ENCODE measurements at regions not wholly inside any gene's neighbourhood (a gene's known extent, or its start where the extent isn't known, plus 50 kb on each side); places are given as distances from the start of the nearest gene placed in this dataset.

- no peak for DNase-seq
- peaks cover 3 to 6% of the 10 kb centered on the region in 2 donors for H3K9me3 Mint-ChIP-seq
These were observed 112.6 kb upstream of the PPARGC1A start for GRCh38 chr4:24002330-24002966.

GRCh38 chr4:24001486-24002329 lies 111.9 kb upstream of the PPARGC1A start:
- Mint-ChIP-seq H3K36me3 (ENCODE audit: insufficient read depth in 2 of 2) (peaks cover 0 to 2% of the 10 kb centered on the region in 2 donors), H3K4me1 (ENCODE audit: low read depth) (no peaks in the 10 kb centered on the region), H3K4me3 (no peak overlapping the region), H3K27ac (no peak overlapping the region), H3K9me3 (peaks cover 3 to 6% of the 10 kb centered on the region in 2 donors), H3K27me3 (ENCODE audit: low read depth) (no peaks in the 10 kb centered on the region)
- ATAC-seq (replicated peaks in 1 of 2) (no peak), DNase-seq (no peak)

More at GRCh38 chr4:24002330-24002966, 112.6 kb upstream of the PPARGC1A start:
- no peaks in the 10 kb centered on the region for H3K4me1 Mint-ChIP-seq (ENCODE audit: low read depth)
- no peak overlapping the region for H3K27ac Mint-ChIP-seq
- H3K36me3 Mint-ChIP-seq (ENCODE audit: insufficient read depth in 2 of 2) = peaks cover 0 to 2% of the 10 kb centered on the region in 2 donors
- H3K27me3 Mint-ChIP-seq (ENCODE audit: low read depth) = no peaks in the 10 kb centered on the region
- no peak overlapping the region for H3K4me3 Mint-ChIP-seq
- ATAC-seq (replicated peaks in 1 of 2) = no peak

DNA sequence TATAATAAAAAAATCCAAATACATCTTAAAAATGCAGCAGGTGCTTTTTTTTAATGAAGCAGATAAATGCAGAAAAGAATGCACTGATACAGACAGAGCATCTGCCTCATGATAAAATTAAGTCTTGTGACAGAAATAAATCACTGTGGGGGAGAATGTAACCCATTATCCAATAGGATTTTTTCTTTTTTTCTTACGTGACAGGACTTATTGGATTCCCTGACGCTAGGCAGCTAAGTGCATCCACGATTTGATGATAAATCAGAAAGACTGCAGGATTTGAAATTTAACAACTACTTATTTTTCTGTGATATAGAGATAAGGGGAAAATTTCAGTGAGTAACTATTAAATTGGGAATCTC lies 110.6 kb upstream of the PPARGC1A start:
- Mint-ChIP-seq H3K36me3 (ENCODE audit: insufficient read depth in 2 of 2) (peaks cover 0 to 2% of the 10 kb centered on the region in 2 donors), H3K4me3 (no peak overlapping the region), H3K4me1 (ENCODE audit: low read depth) (no peaks in the 10 kb centered on the region), H3K27ac (no peak overlapping the region), H3K9me3 (peaks cover 1 to 3% of the 10 kb centered on the region in 2 donors), H3K27me3 (ENCODE audit: low read depth) (no peaks in the 10 kb centered on the region)
- ATAC-seq (replicated peaks in 1 of 2) = no peak
- DNase-seq = no peak

- peaks cover 0 to 2% of the 10 kb centered on the region in 2 donors for H3K36me3 Mint-ChIP-seq (ENCODE audit: insufficient read depth in 2 of 2)
These were observed 110.0 kb upstream of the PPARGC1A start for GRCh38 chr4:23999714-24000469.

DNA sequence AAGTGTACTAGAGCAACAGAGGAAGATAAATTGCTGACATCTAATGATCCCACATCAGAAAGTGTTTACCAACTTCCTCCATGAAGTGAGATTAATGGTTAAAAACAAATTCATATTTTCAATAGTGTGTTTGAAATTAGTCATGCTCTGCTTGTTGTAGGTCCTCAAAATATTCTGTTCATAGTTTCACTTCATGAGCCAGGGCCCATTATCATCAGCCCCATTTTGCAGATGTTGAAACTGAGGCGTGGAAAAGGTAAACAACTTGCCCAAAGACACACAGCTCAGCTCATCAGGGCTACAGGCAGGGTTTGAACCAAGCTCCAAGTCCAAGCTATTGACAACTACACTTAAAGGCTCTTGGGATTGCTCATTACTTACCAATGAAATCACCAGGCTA lies 103.5 kb upstream of the PPARGC1A start:
- no peak overlapping the region for H3K27ac Mint-ChIP-seq
- no peaks in the 10 kb centered on the region for H3K4me1 Mint-ChIP-seq (ENCODE audit: low read depth)
- ATAC-seq (replicated peaks in 1 of 2) = no peak
- DNase-seq = no peak
- no peaks in the 10 kb centered on the region for H3K27me3 Mint-ChIP-seq (ENCODE audit: low read depth)
- no peak overlapping the region for H3K4me3 Mint-ChIP-seq
- H3K9me3 Mint-ChIP-seq = no peaks in the 10 kb centered on the region
- H3K36me3 Mint-ChIP-seq (ENCODE audit: insufficient read depth in 2 of 2) = no peaks in the 10 kb centered on the region

More at GRCh38 chr4:23999714-24000469, 110.0 kb upstream of the PPARGC1A start:
- H3K4me1 Mint-ChIP-seq (ENCODE audit: low read depth) = no peaks in the 10 kb centered on the region
- H3K4me3 Mint-ChIP-seq = no peak overlapping the region
- DNase-seq (no peak), ATAC-seq (replicated peaks in 1 of 2) (no peak)
- H3K9me3 Mint-ChIP-seq = peaks cover 0 to 3% of the 10 kb centered on the region in 2 donors
- no peaks in the 10 kb centered on the region for H3K27me3 Mint-ChIP-seq (ENCODE audit: low read depth)
- no peak overlapping the region for H3K27ac Mint-ChIP-seq

- no peaks in the 10 kb centered on the region for H3K36me3 Mint-ChIP-seq (ENCODE audit: insufficient read depth in 2 of 2)
- no peak overlapping the region for H3K27ac Mint-ChIP-seq
- H3K4me3 Mint-ChIP-seq = no peak overlapping the region
- DNase-seq (no peak), ATAC-seq (replicated peaks in 1 of 2) (no peak)
- H3K9me3 Mint-ChIP-seq = no peaks in the 10 kb centered on the region
- no peaks in the 10 kb centered on the region for H3K27me3 Mint-ChIP-seq (ENCODE audit: low read depth)
- no peaks in the 10 kb centered on the region for H3K4me1 Mint-ChIP-seq (ENCODE audit: low read depth)
These were observed 101.6 kb upstream of the PPARGC1A start for GRCh38 chr4:23991444-23991843.

- H3K27ac Mint-ChIP-seq = no peak overlapping the region
These were observed 96.4 kb upstream of the PPARGC1A start for GRCh38 chr4:23986270-23986669.

GRCh38 chr4:23981328-23981727 lies 91.5 kb upstream of the PPARGC1A start:
- H3K27me3 Mint-ChIP-seq (ENCODE audit: low read depth) = no peaks in the 10 kb centered on the region
- no peak for ATAC-seq (replicated peaks in 1 of 2)
- no peak overlapping the region for H3K4me3 Mint-ChIP-seq
- no peaks in the 10 kb centered on the region for H3K4me1 Mint-ChIP-seq (ENCODE audit: low read depth)
- H3K36me3 Mint-ChIP-seq (ENCODE audit: insufficient read depth in 2 of 2) = no peaks in the 10 kb centered on the region
- peaks cover 0 to 2% of the 10 kb centered on the region in 2 donors for H3K9me3 Mint-ChIP-seq
- H3K27ac Mint-ChIP-seq = no peak overlapping the region
- DNase-seq = no peak

More at GRCh38 chr4:23986270-23986669, 96.4 kb upstream of the PPARGC1A start:
- H3K4me3 Mint-ChIP-seq = no peak overlapping the region
- no peaks in the 10 kb centered on the region for H3K4me1 Mint-ChIP-seq (ENCODE audit: low read depth)
- no peaks in the 10 kb centered on the region for H3K36me3 Mint-ChIP-seq (ENCODE audit: insufficient read depth in 2 of 2)
- H3K27me3 Mint-ChIP-seq (ENCODE audit: low read depth) = no peaks in the 10 kb centered on the region
- no peak for DNase-seq
- no peak for ATAC-seq (replicated peaks in 1 of 2)
- H3K9me3 Mint-ChIP-seq = no peaks in the 10 kb centered on the region

DNA sequence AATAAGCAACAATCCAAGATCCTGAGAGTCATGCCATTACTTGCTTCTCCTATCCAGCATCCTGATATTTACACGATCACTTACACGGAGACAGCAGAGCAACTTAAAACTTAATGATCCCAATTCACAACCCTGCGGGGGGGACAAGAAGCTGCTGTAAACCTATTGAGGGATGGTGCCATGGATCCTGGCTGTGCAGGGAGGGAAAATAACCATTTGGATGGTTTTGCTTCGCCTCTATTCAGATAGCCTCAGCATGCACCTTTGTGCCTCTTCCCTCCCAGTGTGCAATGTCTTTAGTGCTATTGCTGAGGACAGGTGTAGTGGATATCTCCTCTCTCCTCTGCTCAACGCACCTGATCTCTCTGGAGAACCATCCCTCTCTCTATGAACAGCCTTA lies 89.7 kb upstream of the PPARGC1A start:
- Mint-ChIP-seq H3K36me3 (ENCODE audit: insufficient read depth in 2 of 2) (no peaks in the 10 kb centered on the region), H3K4me3 (no peak overlapping the region), H3K4me1 (ENCODE audit: low read depth) (no peaks in the 10 kb centered on the region), H3K9me3 (peaks cover 0 to 2% of the 10 kb centered on the region in 2 donors), H3K27me3 (ENCODE audit: low read depth) (no peaks in the 10 kb centered on the region), H3K27ac (no peak overlapping the region)
- DNase-seq (no peak), ATAC-seq (replicated peaks in 1 of 2) (no peak)

GRCh38 chr4:23978002-23978401 lies 88.2 kb upstream of the PPARGC1A start:
- H3K9me3 Mint-ChIP-seq = peaks cover 0 to 2% of the 10 kb centered on the region in 2 donors
- H3K27ac Mint-ChIP-seq = no peak overlapping the region
- DNase-seq (no peak), ATAC-seq (replicated peaks in 1 of 2) (no peak)
- H3K36me3 Mint-ChIP-seq (ENCODE audit: insufficient read depth in 2 of 2) = no peaks in the 10 kb centered on the region
- no peaks in the 10 kb centered on the region for H3K4me1 Mint-ChIP-seq (ENCODE audit: low read depth)
- H3K4me3 Mint-ChIP-seq = no peak overlapping the region
- no peaks in the 10 kb centered on the region for H3K27me3 Mint-ChIP-seq (ENCODE audit: low read depth)

- peaks cover 0 to 3% of the 10 kb centered on the region in 2 donors for H3K9me3 Mint-ChIP-seq
- no peak overlapping the region for H3K4me3 Mint-ChIP-seq
- DNase-seq = no peak
- H3K27ac Mint-ChIP-seq = no peak overlapping the region
- no peaks in the 10 kb centered on the region for H3K4me1 Mint-ChIP-seq (ENCODE audit: low read depth)
- no peaks in the 10 kb centered on the region for H3K27me3 Mint-ChIP-seq (ENCODE audit: low read depth)
- ATAC-seq (replicated peaks in 1 of 2) = no peak
- H3K36me3 Mint-ChIP-seq (ENCODE audit: insufficient read depth in 2 of 2) = no peaks in the 10 kb centered on the region
These were observed 86.6 kb upstream of the PPARGC1A start for GRCh38 chr4:23976423-23976822.

DNA sequence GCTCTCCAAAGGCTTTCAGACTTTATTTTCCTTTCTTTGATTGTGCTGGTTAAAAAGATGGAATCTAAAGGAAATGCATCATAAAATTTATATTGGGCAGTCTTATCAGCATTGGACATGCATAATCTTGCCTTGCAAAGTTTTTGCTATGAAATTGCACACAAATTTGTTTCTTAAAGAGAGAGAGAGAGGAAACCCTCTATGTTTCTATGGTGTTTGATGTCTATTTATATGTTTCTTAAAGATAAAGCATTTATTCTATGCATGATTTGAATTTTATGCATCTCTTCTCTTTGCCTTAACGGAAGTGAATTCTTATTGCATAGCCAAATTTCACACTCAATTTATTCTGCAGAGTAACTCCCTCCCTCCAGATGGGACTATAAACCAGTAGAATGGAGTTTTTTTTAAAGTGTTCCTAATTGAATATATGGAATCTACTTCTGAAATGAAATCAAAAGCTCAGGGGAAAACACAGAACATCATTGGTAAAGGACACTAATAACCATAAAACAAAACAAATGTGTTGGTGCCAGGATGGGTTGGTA lies 83.5 kb upstream of the PPARGC1A start:
- no peaks in the 10 kb centered on the region for H3K27me3 Mint-ChIP-seq (ENCODE audit: low read depth)
- H3K27ac Mint-ChIP-seq = no peak overlapping the region
- no peak overlapping the region for H3K4me3 Mint-ChIP-seq
- ATAC-seq (replicated peaks in 1 of 2) (no peak), DNase-seq (no peak)
- H3K9me3 Mint-ChIP-seq = peaks cover 0 to 3% of the 10 kb centered on the region in 2 donors
- no peaks in the 10 kb centered on the region for H3K4me1 Mint-ChIP-seq (ENCODE audit: low read depth)
- no peaks in the 10 kb centered on the region for H3K36me3 Mint-ChIP-seq (ENCODE audit: insufficient read depth in 2 of 2)

DNA sequence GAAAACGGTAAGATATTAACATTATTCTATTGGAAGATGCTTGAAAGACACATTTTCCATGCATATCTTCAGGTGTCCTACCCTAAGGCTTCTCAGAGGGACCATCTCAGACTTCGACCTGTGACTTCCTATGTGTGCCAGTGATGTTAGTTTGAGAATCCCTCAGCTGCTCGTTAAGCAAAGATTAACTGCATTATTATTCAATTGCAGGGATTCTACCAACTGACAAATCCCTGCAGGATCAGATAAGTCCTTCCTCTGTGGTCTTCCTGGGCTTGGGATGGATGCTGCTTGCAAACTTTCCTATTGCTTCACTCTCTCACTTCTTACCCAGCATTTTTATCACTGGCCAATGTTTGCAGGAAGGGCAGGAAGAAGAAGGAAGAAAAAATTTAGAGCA lies 83.0 kb upstream of the PPARGC1A start:
- Mint-ChIP-seq H3K9me3 (peaks cover 0 to 5% of the 10 kb centered on the region in 2 donors), H3K27ac (no peak overlapping the region), H3K4me1 (ENCODE audit: low read depth) (no peaks in the 10 kb centered on the region), H3K4me3 (no peak overlapping the region), H3K27me3 (ENCODE audit: low read depth) (no peaks in the 10 kb centered on the region), H3K36me3 (ENCODE audit: insufficient read depth in 2 of 2) (no peaks in the 10 kb centered on the region)
- ATAC-seq (replicated peaks in 1 of 2) (no peak), DNase-seq (no peak)
